Suprapubic skin (tissue), 3 donors: ENCODE measurements at regions not wholly inside any gene's neighbourhood (a gene's known extent, or its start where the extent isn't known, plus 50 kb on each side); places are given as distances from the start of the nearest gene placed in this dataset.

Source experiments
- POLR2AphosphoS5 ChIP-seq, 3 donors: sonication (generic); formaldehyde crosslinking; IDR thresholded peaks; one replicate each; pipeline ENCODE4 v1.6.1; 2017; ENCODE audit warnings: antibody characterized with exemption in 3 of 3
- TF ChIP-seq, protein P1 (sequence below), 2 donors: fragments of 200-600 bp in 1 of 2; fragments of 450-650 bp in 1 of 2; sonication (generic) in 1 of 2; IDR thresholded peaks; one replicate each; pipeline ENCODE4 v1.5.1; 2016 to 2019; ENCODE audit warnings: antibody characterized with exemption in 2 of 2, mild to moderate bottlenecking in 1 of 2, moderate library complexity in 1 of 2

DNA sequence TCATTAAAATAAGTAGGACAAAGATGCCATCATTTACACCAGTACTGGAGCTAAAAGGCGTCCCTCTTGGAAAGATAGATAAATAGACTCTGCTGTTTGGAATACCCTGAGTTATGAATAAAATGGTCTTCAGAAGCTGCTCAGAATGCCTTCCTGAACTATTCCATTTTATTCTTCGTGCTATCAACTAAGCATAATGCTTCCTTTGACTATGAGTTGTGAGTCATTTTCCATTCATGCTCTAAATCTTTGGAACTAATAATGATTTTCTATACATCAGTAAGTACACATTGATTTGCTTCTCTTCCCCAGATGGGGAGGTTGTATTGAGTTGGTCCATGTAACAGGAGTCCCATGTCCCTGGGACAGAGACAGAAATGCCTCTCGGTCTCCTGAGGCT lies 98.3 kb upstream of the PDE7B start:
- TF ChIP-seq POLR2AphosphoS5 (IDR thresholded peaks at IDR 0.05) = no peak
- TF ChIP-seq, protein P1, sequence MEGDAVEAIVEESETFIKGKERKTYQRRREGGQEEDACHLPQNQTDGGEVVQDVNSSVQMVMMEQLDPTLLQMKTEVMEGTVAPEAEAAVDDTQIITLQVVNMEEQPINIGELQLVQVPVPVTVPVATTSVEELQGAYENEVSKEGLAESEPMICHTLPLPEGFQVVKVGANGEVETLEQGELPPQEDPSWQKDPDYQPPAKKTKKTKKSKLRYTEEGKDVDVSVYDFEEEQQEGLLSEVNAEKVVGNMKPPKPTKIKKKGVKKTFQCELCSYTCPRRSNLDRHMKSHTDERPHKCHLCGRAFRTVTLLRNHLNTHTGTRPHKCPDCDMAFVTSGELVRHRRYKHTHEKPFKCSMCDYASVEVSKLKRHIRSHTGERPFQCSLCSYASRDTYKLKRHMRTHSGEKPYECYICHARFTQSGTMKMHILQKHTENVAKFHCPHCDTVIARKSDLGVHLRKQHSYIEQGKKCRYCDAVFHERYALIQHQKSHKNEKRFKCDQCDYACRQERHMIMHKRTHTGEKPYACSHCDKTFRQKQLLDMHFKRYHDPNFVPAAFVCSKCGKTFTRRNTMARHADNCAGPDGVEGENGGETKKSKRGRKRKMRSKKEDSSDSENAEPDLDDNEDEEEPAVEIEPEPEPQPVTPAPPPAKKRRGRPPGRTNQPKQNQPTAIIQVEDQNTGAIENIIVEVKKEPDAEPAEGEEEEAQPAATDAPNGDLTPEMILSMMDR (IDR thresholded peaks at IDR 0.05) = no peak
